ENCODE measurements at regions not wholly inside any gene's neighbourhood (a gene's known extent, or its start where the extent isn't known, plus 50 kb on each side); places are given as distances from the start of the nearest gene placed in this dataset.
"Not testable (repeated sequence)": the region's sequence is repeated elsewhere in the genome, so short reads cannot be mapped to it uniquely, and the experiment has no call there.

GRCh38 chr19:14265290-14266036 is 59.5 kb upstream of the ADGRL1 start:
- Mint-ChIP-seq H3K36me3 (no peaks in the 10 kb centered on the region), H3K27ac (no peak overlapping the region), H3K4me3 (no peak overlapping the region), H3K27me3 (no peaks in the 10 kb centered on the region), H3K4me1 (no peaks in the 10 kb centered on the region), H3K9me3 (no peaks in the 10 kb centered on the region)

- not testable (repeated sequence) for H3K36me3 Mint-ChIP-seq, H3K9me3 Mint-ChIP-seq, H3K27ac Mint-ChIP-seq, H3K4me1 Mint-ChIP-seq, H3K27me3 Mint-ChIP-seq, H3K4me3 Mint-ChIP-seq
Measured at GRCh38 chr19:14255902-14256649, 50.1 kb upstream of the ADGRL1 start.

Measured in IgD-negative memory B cell (primary cell).